SK-N-MC (cell line): ENCODE measurements at regions not wholly inside any gene's neighbourhood (a gene's known extent, or its start where the extent isn't known, plus 50 kb on each side); places are given as distances from the start of the nearest gene placed in this dataset.

Source experiments
- EZH2 ChIP-seq: fragments of 200-600 bp; sonication (generic); IDR thresholded peaks from one replicate; pipeline ENCODE4 v1.6.1; 2017; ENCODE audit warnings: antibody characterized with exemption
- POLR2AphosphoS5 ChIP-seq: IDR thresholded peaks from 2 replicates; pipeline ENCODE4 v1.6.1; 2012; ENCODE audit warnings: mild to moderate bottlenecking, low read depth, low read length, borderline replicate concordance

GRCh38 chr10:26637521-26638275, 59.8 kb upstream of the PDSS1 start:
- TF ChIP-seq EZH2 = no peak
- no peak for TF ChIP-seq POLR2AphosphoS5
